HCT116 (cell line): ENCODE measurements at regions not wholly inside any gene's neighbourhood (a gene's known extent, or its start where the extent isn't known, plus 50 kb on each side); places are given as distances from the start of the nearest gene placed in this dataset.

Source experiments
- ATAC-seq: fragments of 200-7000 bp; cut with Tn5 transposase; 2 replicates; pipeline ENCODE4 v1.9.1; 2020; ENCODE audit warnings: mild to moderate bottlenecking, moderate library complexity
- BruUV-seq: library from RNA; stranded (reverse); fragments of 400-500 nt; replicated peaks from 2 replicates; lab custom pipeline; 2021; lab: Mats Ljungman, UMichigan
- CTCF ChIA-PET: fragments of 300-600 bp; sonication (Branson Sonifier 250); formaldehyde crosslinking; loops from one replicate; lab custom pipeline; 2021; ENCODE audit warnings: antibody characterized with exemption; lab: Charles Lee
- POLR2A ChIA-PET: fragments of 300-600, 350-600 bp; sonication (Branson Sonifier 250); formaldehyde crosslinking; loops from one replicate; lab custom pipeline; 2021; ENCODE audit warnings: antibody characterized with exemption; lab: Charles Lee
- RAD21 ChIA-PET, 2 experiments: fragments of 300-600 bp; sonication (Branson Sonifier 250); formaldehyde crosslinking; loops; one replicate each; lab custom pipeline; 2023; ENCODE audit warnings: low total read pairs in 2 of 2; ENCODE audit not compliant: uncharacterized antibody in 2 of 2, unreplicated experiment in 2 of 2, low non-redundant PET in 1 of 2; lab: Charles Lee
- DNase-seq: peaks from one replicate; pipeline ENCODE4 v3.0.0-alpha.2; 2010; ENCODE audit warnings: low read depth, low spot score
- H2AFZ ChIP-seq: fragments of 200-600 bp; shearing (Covaris generic), sonication (generic); 2 replicates; pipeline ENCODE4 v1.6.1; 2017; ENCODE audit warnings: low read depth, mixed run types, mixed read lengths, antibody characterized with exemption, low read length; ENCODE audit not compliant: poor library complexity, severe bottlenecking
- H3K27ac ChIP-seq: 2 replicates; pipeline ENCODE4 v1.5.1; 2012; ENCODE audit warnings: low read depth, low read length
- H3K27me3 ChIP-seq: fragments of 200-600 bp; sonication (generic); 2 replicates; pipeline ENCODE4 v1.6.1; 2016; ENCODE audit warnings: mixed run types, low read length, mixed read lengths; ENCODE audit not compliant: insufficient read depth
- H3K36me3 ChIP-seq, 2 experiments: fragments of 200-500 bp in 1 of 2; fragments of 200-600 bp in 1 of 2; sonication (Bioruptor generic) in 1 of 2; sonication (generic) in 1 of 2; 2 replicates each; pipeline versions ENCODE4 v1.5.1 to v1.6.1; 2014 to 2016; ENCODE audit warnings: low read length in 2 of 2, inconsistent platforms in 1 of 2, mixed read lengths in 1 of 2, mixed run types in 1 of 2; ENCODE audit not compliant: insufficient read depth in 2 of 2, control insufficient read depth in 1 of 2
- H3K4me1 ChIP-seq, 2 experiments: fragments of 200-600 bp in 1 of 2; sonication (generic) in 1 of 2; 2 replicates each; pipeline versions ENCODE4 v1.5.1 to v1.6.1; 2012 to 2017; ENCODE audit warnings: low read length in 2 of 2, inconsistent platforms in 1 of 2, mild to moderate bottlenecking in 1 of 2, mixed read lengths in 1 of 2, mixed run types in 1 of 2, moderate library complexity in 1 of 2; ENCODE audit not compliant: insufficient read depth in 2 of 2, control insufficient read depth in 1 of 2
- H3K4me2 ChIP-seq: fragments of 200-600 bp; sonication (generic); 2 replicates; pipeline ENCODE4 v1.6.1; 2017; ENCODE audit warnings: mixed run types, low read length, mixed read lengths
- H3K4me3 ChIP-seq, 2 experiments: fragments of 200-600 bp in 1 of 2; sonication (generic) in 1 of 2; replicated peaks in 1 of 2; 2 replicates each; pipeline ENCODE4 v1.5.1; 2011 to 2016; ENCODE audit warnings: low read length in 2 of 2, control low read depth in 1 of 2, low read depth in 1 of 2, mild to moderate bottlenecking in 1 of 2, mixed read lengths in 1 of 2, mixed run types in 1 of 2
- H3K79me2 ChIP-seq: fragments of 200-600 bp; sonication (generic); 2 replicates; pipeline ENCODE4 v1.6.1; 2017; ENCODE audit warnings: mild to moderate bottlenecking, mixed run types, low read length, moderate library complexity, mixed read lengths; ENCODE audit not compliant: insufficient read depth
- H3K9ac ChIP-seq: fragments of 200-600 bp; sonication (generic); 2 replicates; pipeline ENCODE4 v1.6.1; 2016; ENCODE audit warnings: low read length, mixed read lengths
- H3K9me2 ChIP-seq: fragments of 200-600 bp; sonication (generic), shearing (Covaris generic); 2 replicates; pipeline ENCODE4 v1.6.1; 2017; ENCODE audit warnings: mixed run types, mild to moderate bottlenecking, moderate library complexity; ENCODE audit not compliant: insufficient read depth
- H3K9me3 ChIP-seq, 2 experiments: fragments of 200-500 bp in 1 of 2; fragments of 200-600 bp in 1 of 2; sonication (Bioruptor generic) in 1 of 2; sonication (generic) in 1 of 2; 2 replicates each; pipeline ENCODE4 v1.6.1; 2014 to 2017; ENCODE audit warnings: low read length in 2 of 2, mixed read lengths in 2 of 2, inconsistent platforms in 1 of 2, low read depth in 1 of 2, mild to moderate bottlenecking in 1 of 2, mixed run types in 1 of 2, moderate library complexity in 1 of 2; ENCODE audit not compliant: control insufficient read depth in 1 of 2, insufficient read depth in 1 of 2
- H4K20me1 ChIP-seq: fragments of 200-600 bp; sonication (generic), shearing (Covaris generic); 2 replicates; pipeline ENCODE4 v1.6.1; 2017; ENCODE audit warnings: mixed run types, mild to moderate bottlenecking, moderate library complexity; ENCODE audit not compliant: insufficient read depth
- JUND ChIP-seq: IDR thresholded peaks from 2 replicates; pipeline ENCODE4 v1.6.1; 2012
- POLR2AphosphoS5 ChIP-seq: IDR thresholded peaks from 2 replicates; pipeline ENCODE4 v1.6.1; 2011; ENCODE audit warnings: mild to moderate bottlenecking, low read depth, low read length, moderate library complexity
- ZFX ChIP-seq: fragments of 450-650 bp; IDR thresholded peaks from 2 replicates; pipeline ENCODE4 v1.6.1; 2017
- intact Hi-C: fragments of 100-400 bp; cut with micrococcal nuclease; formaldehyde crosslinking; loops from 2 replicates; pipeline ENCODE4 v1.10.0; 2022
- TF ChIP-seq, protein P1 (sequence below): IDR thresholded peaks from 2 replicates; pipeline ENCODE4 v1.6.1; 2012

DNA sequence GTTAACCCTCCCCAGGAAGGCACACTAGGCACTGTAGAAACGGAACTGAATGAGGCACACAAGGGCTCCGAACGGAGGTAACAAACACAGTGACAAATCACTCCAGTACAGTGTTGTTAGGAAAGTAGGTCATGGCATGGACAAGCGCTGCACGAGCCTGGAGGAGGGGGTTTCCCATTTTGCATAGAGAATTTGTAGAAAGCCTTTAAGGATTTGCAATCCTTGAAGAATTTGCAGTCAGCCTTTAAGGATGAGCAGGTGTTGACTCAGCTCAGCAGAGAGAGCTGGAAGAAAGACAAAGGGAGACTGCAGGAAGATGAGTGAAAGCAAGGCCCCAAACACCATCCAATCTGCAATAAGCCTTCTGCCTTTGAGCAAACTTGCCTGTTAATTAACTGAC, 51.1 kb upstream of the PPP1R3C start (continued):
- TF ChIP-seq POLR2AphosphoS5: no peak
- TF ChIP-seq, protein P1, sequence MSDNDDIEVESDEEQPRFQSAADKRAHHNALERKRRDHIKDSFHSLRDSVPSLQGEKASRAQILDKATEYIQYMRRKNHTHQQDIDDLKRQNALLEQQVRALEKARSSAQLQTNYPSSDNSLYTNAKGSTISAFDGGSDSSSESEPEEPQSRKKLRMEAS: no peak

DNA sequence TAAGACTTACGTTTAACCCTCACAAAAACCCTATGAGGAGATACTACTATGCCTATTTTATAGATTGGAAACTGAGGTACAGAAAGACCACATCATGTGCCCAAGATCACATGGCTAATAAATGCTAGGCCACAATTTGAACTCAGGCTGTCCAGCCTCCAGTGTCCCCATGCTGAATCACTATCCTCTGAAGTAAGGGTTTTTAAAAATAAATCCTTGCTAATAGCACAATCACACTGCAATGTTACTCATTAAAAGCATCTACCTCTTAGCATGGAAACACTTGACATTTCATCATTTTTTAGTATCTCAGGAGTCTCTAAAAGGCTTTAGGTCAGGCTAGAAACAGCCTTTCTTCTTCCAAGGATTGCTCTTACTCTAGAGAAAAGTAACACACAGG, 50.0 kb upstream of the PPP1R3C start:
- RAD21 ChIA-PET: no interaction called here
- Histone ChIP-seq H3K27me3 (no peaks in the 10 kb centered on the region), H2AFZ (no peak overlapping the region), H3K79me2 (no peaks in the 10 kb centered on the region), H3K27ac (no peak overlapping the region), H3K36me3 (no peaks in the 10 kb centered on the region), H3K9me3 (no peaks in the 10 kb centered on the region), H3K9me2 (no peaks in the 10 kb centered on the region), H3K4me2 (no peak overlapping the region), H3K4me3 (no peak overlapping the region), H3K9ac (no peak overlapping the region), H3K4me1 (peaks cover 13 to 14% of the 10 kb centered on the region in 2 experiments), H4K20me1 (no peaks in the 10 kb centered on the region)
- ATAC-seq (no peak), DNase-seq (no peak)
- POLR2A ChIA-PET: no interaction called here
- no peak for TF ChIP-seq ZFX
- no peak for TF ChIP-seq JUND
- CTCF ChIA-PET: no interaction called here
- BruUV-seq: no TSS peak
- intact Hi-C loops: no loop called here
